Body of pancreas (tissue), 4 donors: ENCODE measurements at regions not wholly inside any gene's neighbourhood (a gene's known extent, or its start where the extent isn't known, plus 50 kb on each side); places are given as distances from the start of the nearest gene placed in this dataset.

Experiments used
- ATAC-seq: fragments of 150-250 bp; one replicate; pipeline ENCODE4 v1.9.1; 2016
- DNase-seq, 4 donors: peaks; one replicate each; pipeline ENCODE4 v3.0.0-alpha.2; 2019
- H3K27ac ChIP-seq, 4 donors: fragments of 200-600 bp; sonication (generic); 1 replicate in 3 of 4; 2 replicates in 1 of 4; pipeline versions ENCODE4 v1.5.1 to v1.6.1; 2016 to 2019; ENCODE audit warnings: mild to moderate bottlenecking in 1 of 4, mixed read lengths in 1 of 4, moderate library complexity in 1 of 4
- H3K27me3 ChIP-seq, 2 donors: fragments of 200-600 bp; sonication (generic); one replicate each; pipeline ENCODE4 v1.6.0; 2016; ENCODE audit warnings: mild to moderate bottlenecking in 1 of 2
- H3K36me3 ChIP-seq, 2 donors: fragments of 200-600 bp; sonication (generic); replicated peaks in 1 of 2; 2 replicates each; pipeline ENCODE4 v1.5.1; 2016; ENCODE audit warnings: low read depth in 2 of 2; ENCODE audit not compliant: insufficient read depth in 1 of 2
- H3K4me1 ChIP-seq: fragments of 200-600 bp; sonication (generic); one replicate; pipeline ENCODE4 v1.6.0; 2016
- H3K4me3 ChIP-seq, 2 donors: fragments of 200-600 bp; sonication (generic); 1 replicate in 1 of 2; 2 replicates in 1 of 2; pipeline ENCODE4 v1.5.1; 2016 to 2019
- H3K9me3 ChIP-seq, 3 donors: fragments of 200-600 bp; sonication (generic); 1 replicate in 2 of 3; 2 replicates in 1 of 3; pipeline ENCODE4 v1.5.1; 2016
- POLR2A ChIP-seq, 3 donors: fragments of 450-650 bp; IDR thresholded peaks; one replicate each; pipeline ENCODE4 v1.6.1; 2016; ENCODE audit warnings: antibody characterized with exemption in 3 of 3, mild to moderate bottlenecking in 2 of 3
- WGBS, 2 donors: methylation state at CpG; one replicate each; pipeline ENCODE4 v1.1.5; 2017; 5-methylcytosine and 5-hydroxymethylcytosine counted together
- intact Hi-C: fragments of 100-400 bp; cut with DNase I; formaldehyde crosslinking; loops from one replicate; pipeline ENCODE4 v1.15.1; 2023
- TF ChIP-seq, protein P1 (sequence below), 7 experiments: fragments of 450-650 bp in 4 of 7; fragments of 200-600 bp in 3 of 7; sonication (generic) in 3 of 7; IDR thresholded peaks; one replicate each; pipeline ENCODE4 v1.5.1; 2016 to 2019; ENCODE audit warnings: antibody characterized with exemption in 7 of 7

GRCh38 chr18:45212181-45213039 lies 402.9 kb upstream of the SLC14A2 start:
- no peak for TF ChIP-seq POLR2A (IDR thresholded peaks at IDR 0.05)
- TF ChIP-seq, protein P1, sequence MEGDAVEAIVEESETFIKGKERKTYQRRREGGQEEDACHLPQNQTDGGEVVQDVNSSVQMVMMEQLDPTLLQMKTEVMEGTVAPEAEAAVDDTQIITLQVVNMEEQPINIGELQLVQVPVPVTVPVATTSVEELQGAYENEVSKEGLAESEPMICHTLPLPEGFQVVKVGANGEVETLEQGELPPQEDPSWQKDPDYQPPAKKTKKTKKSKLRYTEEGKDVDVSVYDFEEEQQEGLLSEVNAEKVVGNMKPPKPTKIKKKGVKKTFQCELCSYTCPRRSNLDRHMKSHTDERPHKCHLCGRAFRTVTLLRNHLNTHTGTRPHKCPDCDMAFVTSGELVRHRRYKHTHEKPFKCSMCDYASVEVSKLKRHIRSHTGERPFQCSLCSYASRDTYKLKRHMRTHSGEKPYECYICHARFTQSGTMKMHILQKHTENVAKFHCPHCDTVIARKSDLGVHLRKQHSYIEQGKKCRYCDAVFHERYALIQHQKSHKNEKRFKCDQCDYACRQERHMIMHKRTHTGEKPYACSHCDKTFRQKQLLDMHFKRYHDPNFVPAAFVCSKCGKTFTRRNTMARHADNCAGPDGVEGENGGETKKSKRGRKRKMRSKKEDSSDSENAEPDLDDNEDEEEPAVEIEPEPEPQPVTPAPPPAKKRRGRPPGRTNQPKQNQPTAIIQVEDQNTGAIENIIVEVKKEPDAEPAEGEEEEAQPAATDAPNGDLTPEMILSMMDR (IDR thresholded peaks at IDR 0.05) = peak; percentile 61 to 99 (median 97)
- peak; percentile 90 to 92 (median 90) for DNase-seq
- peak; percentile 98 for ATAC-seq
- no peaks in the 10 kb centered on the region for H3K36me3 ChIP-seq
- H3K4me1 ChIP-seq = no peaks in the 10 kb centered on the region
- H3K27ac ChIP-seq = no peak overlapping the region
- WGBS, 2 donors = 45 to 51% methylated on average over 13 of the region's 13 CpGs
- H3K27me3 ChIP-seq = no peaks in the 10 kb centered on the region
- no peaks in the 10 kb centered on the region for H3K9me3 ChIP-seq
- intact Hi-C loops = no loop called here
- H3K4me3 ChIP-seq = no peak overlapping the region

GRCh38 chr18:45213040-45213333 lies 402.3 kb upstream of the SLC14A2 start:
- Histone ChIP-seq H3K9me3 (no peaks in the 10 kb centered on the region), H3K27me3 (no peaks in the 10 kb centered on the region), H3K4me1 (no peaks in the 10 kb centered on the region), H3K27ac (no peak overlapping the region), H3K4me3 (no peak overlapping the region), H3K36me3 (no peaks in the 10 kb centered on the region)
- intact Hi-C loops = no loop called here
- DNase-seq (no peak), ATAC-seq (no peak)
- TF ChIP-seq POLR2A (IDR thresholded peaks at IDR 0.05) = no peak
- TF ChIP-seq, protein P1 (IDR thresholded peaks at IDR 0.05) = no peak
- 88 to 100% methylated on average over 1 of the region's 1 CpG for WGBS, 2 donors

GRCh38 chr18:45218436-45218835 lies 396.8 kb upstream of the SLC14A2 start:
- Histone ChIP-seq H3K27me3 (no peaks in the 10 kb centered on the region), H3K36me3 (no peaks in the 10 kb centered on the region), H3K4me3 (no peak overlapping the region), H3K9me3 (no peaks in the 10 kb centered on the region), H3K4me1 (peaks cover 9% of the 10 kb centered on the region), H3K27ac (no peak overlapping the region)
- WGBS, 2 donors = 86 to 89% methylated on average over 6 of the region's 6 CpGs
- no peak for DNase-seq
- TF ChIP-seq POLR2A (IDR thresholded peaks at IDR 0.05) = no peak
- TF ChIP-seq, protein P1 (IDR thresholded peaks at IDR 0.05) = no peak
- intact Hi-C loops = no loop called here
- ATAC-seq = no peak

GRCh38 chr18:45221363-45221762 lies 393.9 kb upstream of the SLC14A2 start:
- Histone ChIP-seq H3K4me3 (no peak overlapping the region), H3K9me3 (no peaks in the 10 kb centered on the region), H3K27me3 (no peaks in the 10 kb centered on the region), H3K4me1 (peaks cover 9% of the 10 kb centered on the region), H3K36me3 (no peaks in the 10 kb centered on the region), H3K27ac (no peak overlapping the region)
- no peak for DNase-seq
- ATAC-seq = no peak
- TF ChIP-seq, protein P1 (IDR thresholded peaks at IDR 0.05) = no peak
- no peak for TF ChIP-seq POLR2A (IDR thresholded peaks at IDR 0.05)
- intact Hi-C loops = no loop called here
- 86 to 88% methylated on average over 5 of the region's 5 CpGs for WGBS, 2 donors

- H3K27me3 ChIP-seq = no peaks in the 10 kb centered on the region
- H3K36me3 ChIP-seq = no peaks in the 10 kb centered on the region
- 52 to 56% methylated on average over 3 of the region's 3 CpGs for WGBS, 2 donors
- no peak overlapping the region for H3K27ac ChIP-seq
- TF ChIP-seq, protein P1 (IDR thresholded peaks at IDR 0.05) = no peak
- no peak for TF ChIP-seq POLR2A (IDR thresholded peaks at IDR 0.05)
- ATAC-seq (no peak), DNase-seq (no peak)
- H3K4me3 ChIP-seq = no peak overlapping the region
- H3K4me1 ChIP-seq = peaks cover 9% of the 10 kb centered on the region
- intact Hi-C loops = no loop called here
- no peaks in the 10 kb centered on the region for H3K9me3 ChIP-seq
Observed at GRCh38 chr18:45222180-45222579, 393.1 kb upstream of the SLC14A2 start.
